ENCODE measurements at regions not wholly inside any gene's neighbourhood (a gene's known extent, or its start where the extent isn't known, plus 50 kb on each side); places are given as distances from the start of the nearest gene placed in this dataset.
A peak's percentile ranks its signal among the peaks of the same experiment; 100 is the strongest.

- no peak for ATAC-seq
- no peak for DNase-seq
- intact Hi-C loops (cut with DNase I) = no loop called here
These were observed 282.2 kb upstream of the SALL3 start for GRCh38 chr18:78697446-78697845.

- no peak for DNase-seq
- ATAC-seq = no peak
- intact Hi-C loops (cut with DNase I) = no loop called here
These were observed 280.7 kb upstream of the SALL3 start for GRCh38 chr18:78698914-78699313.

- intact Hi-C loops (cut with DNase I) = no loop called here
- no peak for DNase-seq
- ATAC-seq = no peak
These were observed 280.1 kb upstream of the SALL3 start for GRCh38 chr18:78699499-78699898.

- DNase-seq (no peak), ATAC-seq (no peak)
- intact Hi-C loops (cut with DNase I) = no loop called here
These were observed 277.7 kb upstream of the SALL3 start for GRCh38 chr18:78701771-78702396.

GRCh38 chr18:78703291-78703690, 276.3 kb upstream of the SALL3 start:
- ATAC-seq = no peak
- intact Hi-C loops (cut with DNase I) = no loop called here
- DNase-seq = no peak

- DNase-seq = no peak
- no peak for ATAC-seq
- intact Hi-C loops (cut with DNase I) = no loop called here
These were observed 274.6 kb upstream of the SALL3 start for GRCh38 chr18:78704971-78705461.

GRCh38 chr18:78709261-78709809, 270.3 kb upstream of the SALL3 start:
- DNase-seq (no peak), ATAC-seq (no peak)
- intact Hi-C loops (cut with DNase I) = no loop called here

GRCh38 chr18:78711316-78711715, 268.3 kb upstream of the SALL3 start:
- intact Hi-C loops (cut with DNase I) = no loop called here
- DNase-seq = no peak
- ATAC-seq = no peak

- ATAC-seq = no peak
These were observed 267.6 kb upstream of the SALL3 start for GRCh38 chr18:78711971-78712370.

GRCh38 chr18:78713069-78713468, 266.5 kb upstream of the SALL3 start:
- DNase-seq = no peak
- intact Hi-C loops (cut with DNase I) = no loop called here
- no peak for ATAC-seq

More at GRCh38 chr18:78711971-78712370, 267.6 kb upstream of the SALL3 start:
- intact Hi-C loops (cut with DNase I) = no loop called here
- DNase-seq = no peak

GRCh38 chr18:78713726-78714125, 265.9 kb upstream of the SALL3 start:
- DNase-seq (no peak), ATAC-seq (no peak)
- intact Hi-C loops (cut with DNase I) = no loop called here

GRCh38 chr18:78716022-78716421, 263.6 kb upstream of the SALL3 start:
- no peak for DNase-seq
- intact Hi-C loops (cut with DNase I) = no loop called here
- ATAC-seq = no peak

- DNase-seq (no peak), ATAC-seq (no peak)
- intact Hi-C loops (cut with DNase I) = no loop called here
These were observed 263.0 kb upstream of the SALL3 start for GRCh38 chr18:78716581-78716980.

- no peak for ATAC-seq
- no peak for DNase-seq
- intact Hi-C loops (cut with DNase I) = no loop called here
These were observed 262.4 kb upstream of the SALL3 start for GRCh38 chr18:78717051-78717765.

GRCh38 chr18:78717766-78718150, 261.9 kb upstream of the SALL3 start:
- DNase-seq (no peak), ATAC-seq (no peak)
- intact Hi-C loops (cut with DNase I) = no loop called here

GRCh38 chr18:78719821-78720220, 259.8 kb upstream of the SALL3 start:
- intact Hi-C loops (cut with DNase I) = no loop called here
- no peak for DNase-seq
- ATAC-seq = no peak

- ATAC-seq (peak in 1 of 2 donors; percentile 34), DNase-seq (no peak)
- intact Hi-C loops (cut with DNase I) = no loop called here
These were observed 259.0 kb upstream of the SALL3 start for GRCh38 chr18:78720456-78721237.

GRCh38 chr18:78721238-78721875, 258.3 kb upstream of the SALL3 start:
- DNase-seq (no peak), ATAC-seq (no peak)
- intact Hi-C loops (cut with DNase I) = no loop called here

GRCh38 chr18:78721981-78722380, 257.6 kb upstream of the SALL3 start:
- intact Hi-C loops (cut with DNase I) = no loop called here
- ATAC-seq (no peak), DNase-seq (no peak)

- DNase-seq (no peak), ATAC-seq (no peak)
- intact Hi-C loops (cut with DNase I) = no loop called here
These were observed 257.2 kb upstream of the SALL3 start for GRCh38 chr18:78722386-78722785.
